Stimulated activated CD4-positive, alpha-beta T cell treated with anti-CD3 and anti-CD28 coated beads, Interleukin-12 subunit alpha, Interleukin-12 subunit beta, amount 100 ng/mL, for 24 hours (primary cell): ENCODE measurements at regions not wholly inside any gene's neighbourhood (a gene's known extent, or its start where the extent isn't known, plus 50 kb on each side); places are given as distances from the start of the nearest gene placed in this dataset.
"Not testable (repeated sequence)": the region's sequence is repeated elsewhere in the genome, so short reads cannot be mapped to it uniquely, and the experiment has no call there.

ENCODE experiments used
- DNase-seq, 2 experiments: peaks; one replicate each; pipeline ENCODE4 v3.0.0-alpha.2; 2020; ENCODE audit warnings: low read depth in 2 of 2

GRCh38 chr6:28623242-28623641, 97.6 kb downstream of the GPX5 start:
- DNase-seq: not testable (repeated sequence)

- not testable (repeated sequence) for DNase-seq
Measured at GRCh38 chr6:28626386-28626785, 100.7 kb downstream of the GPX5 start.

DNA sequence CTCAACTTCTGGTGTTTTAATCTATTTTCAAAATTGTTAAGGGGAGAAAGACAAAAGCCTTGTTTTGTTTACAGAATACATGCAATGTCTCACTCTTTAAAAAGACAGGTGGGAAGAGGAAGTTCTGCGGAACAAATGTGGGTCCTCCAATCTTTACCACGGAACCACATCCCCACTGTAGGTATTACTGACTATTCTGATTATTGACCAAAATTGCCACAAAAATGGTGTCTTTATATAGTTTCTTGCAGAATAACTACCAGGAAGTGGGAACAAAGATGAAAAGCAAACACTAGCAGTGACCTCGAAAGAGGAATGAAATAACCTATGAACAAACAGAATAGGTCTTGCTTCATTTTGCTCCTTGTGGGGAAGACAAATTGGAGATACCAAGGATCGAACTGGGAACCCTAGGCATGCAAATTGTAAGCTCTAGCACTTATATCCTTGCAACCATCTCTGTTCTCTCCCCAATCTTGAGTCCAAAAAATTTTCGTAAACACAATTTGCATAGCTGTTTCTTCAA, 106.7 kb downstream of the GPX5 start:
- no peak for DNase-seq

GRCh38 chr6:28633445-28634215, 107.9 kb downstream of the GPX5 start:
- no peak for DNase-seq

- no peak for DNase-seq
Measured at GRCh38 chr6:28634411-28634760, 108.7 kb downstream of the GPX5 start.

DNA sequence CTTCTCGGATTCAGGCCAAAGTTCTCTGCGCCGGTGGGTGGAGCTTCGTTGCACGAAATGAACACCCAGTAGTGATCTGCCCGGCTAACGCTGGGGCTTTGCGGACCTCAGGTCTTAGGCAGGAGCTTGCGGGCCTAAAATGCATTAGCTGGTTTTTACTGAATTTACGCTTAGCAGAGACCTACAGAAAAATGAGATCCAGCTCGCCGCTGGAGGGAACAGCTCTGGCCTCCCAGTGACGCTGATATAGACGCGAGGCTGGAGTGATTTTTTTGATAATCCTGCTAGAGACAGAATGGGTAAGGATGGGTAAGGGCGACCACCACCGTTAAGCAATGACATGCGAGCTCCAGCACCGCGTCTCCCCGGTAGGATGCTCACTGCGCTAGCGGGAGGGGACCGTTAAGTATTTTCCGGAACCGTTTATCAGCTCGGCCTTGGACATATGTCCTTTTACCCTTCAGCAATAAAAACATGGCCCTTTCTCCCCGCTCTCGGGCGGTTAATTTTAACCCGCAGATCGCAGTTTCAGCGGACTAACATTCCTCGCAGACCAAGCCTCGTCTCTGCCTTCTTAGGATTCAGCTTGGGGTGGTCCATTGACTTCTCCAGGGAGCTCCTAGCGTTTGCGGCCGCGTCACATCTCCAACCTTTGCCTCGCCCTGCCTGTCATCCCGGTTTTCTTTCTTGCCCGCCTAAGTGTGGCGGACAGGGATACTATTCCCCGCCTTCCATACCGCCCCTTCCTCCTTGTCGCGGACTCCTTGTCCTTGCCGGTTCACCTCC, 109.3 kb downstream of the GPX5 start:
- DNase-seq: no peak

DNA sequence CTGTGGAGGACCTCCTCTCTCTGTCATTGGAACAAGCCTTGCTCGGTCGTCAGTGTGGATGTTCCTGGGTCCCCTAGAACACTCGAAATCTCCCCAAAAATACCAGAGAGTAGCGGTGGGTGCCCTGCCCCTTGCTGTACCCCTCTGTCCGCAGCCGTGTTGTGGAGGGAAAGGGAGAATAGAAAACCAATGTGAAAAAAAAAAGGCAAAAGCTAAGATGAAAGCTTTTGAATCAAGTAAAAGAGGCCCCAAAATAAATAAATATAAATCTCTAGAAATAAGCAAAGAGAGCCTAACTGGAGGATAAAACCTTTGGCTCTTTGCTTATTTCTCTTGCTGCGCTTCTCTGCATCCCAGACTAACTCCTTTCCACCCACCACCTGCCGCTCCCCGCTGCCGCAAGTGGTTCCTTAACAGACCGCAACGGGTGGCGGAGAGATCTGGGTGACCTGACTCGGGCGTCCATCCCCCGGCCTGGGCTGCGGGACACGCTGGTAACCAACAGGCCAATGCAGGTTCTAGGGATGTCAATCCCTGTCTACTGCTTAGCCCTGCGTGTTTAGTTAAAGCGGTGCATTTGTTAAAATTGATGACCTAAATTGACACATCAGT, 110.0 kb downstream of the GPX5 start:
- no peak for DNase-seq

GRCh38 chr6:28638787-28639430, 113.2 kb downstream of the GPX5 start:
- DNase-seq: no peak

GRCh38 chr6:28639445-28640290, 114.0 kb downstream of the GPX5 start:
- DNase-seq: not testable (repeated sequence)

DNA sequence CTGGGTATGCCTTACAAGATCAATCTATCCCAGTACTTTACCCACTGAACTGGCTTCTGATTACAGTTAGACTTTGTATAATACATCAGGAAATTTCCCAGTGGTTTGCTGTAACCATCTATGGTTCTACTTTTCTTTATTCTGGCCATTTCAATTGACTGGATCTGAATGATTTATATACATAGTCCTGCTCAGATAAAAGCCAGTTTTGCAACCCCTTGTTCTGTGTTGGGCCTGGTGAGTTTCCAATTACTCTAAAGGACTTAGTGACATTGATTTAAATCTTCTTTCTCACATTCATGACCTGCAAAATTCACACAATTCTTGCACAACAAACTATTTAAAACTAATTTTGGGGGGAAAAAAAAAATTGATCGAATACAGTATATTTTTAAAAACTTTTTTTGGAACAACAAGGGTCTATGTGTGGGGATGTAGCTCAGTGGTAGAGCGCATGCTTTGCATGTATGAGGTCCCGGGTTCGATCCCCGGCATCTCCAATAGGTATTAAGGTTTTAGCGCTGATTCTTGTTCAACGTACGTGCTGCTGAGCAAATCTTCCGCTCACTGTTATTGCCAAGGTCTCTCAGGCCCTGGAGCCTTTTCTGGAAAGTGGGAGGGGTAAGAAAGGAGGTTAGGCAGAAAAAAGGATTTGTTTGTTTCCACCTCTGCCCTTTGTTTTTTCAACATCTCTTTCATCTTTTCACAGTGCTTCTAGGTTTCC, 117.5 kb downstream of the GPX5 start:
- DNase-seq: peak; percentile 18 to 76

DNA sequence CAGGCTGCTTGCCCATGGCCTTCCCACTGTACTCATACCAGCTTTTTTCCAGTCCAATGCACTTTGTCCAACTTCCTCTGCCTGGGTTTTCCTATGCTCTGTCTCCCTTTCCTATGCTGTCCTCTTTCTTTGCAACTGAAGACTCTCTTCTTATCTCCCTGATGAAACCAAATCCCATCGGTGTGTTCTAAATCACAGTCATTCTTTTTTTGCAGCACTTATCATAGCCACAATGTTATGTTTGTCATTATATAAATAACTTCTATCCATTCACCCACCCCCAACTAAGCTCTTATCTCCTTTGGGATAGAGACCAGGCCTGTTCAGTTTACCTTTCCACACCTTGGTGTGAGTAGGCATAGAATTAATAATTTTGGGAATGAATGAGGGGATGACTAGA, 121.0 kb downstream of the GPX5 start:
- DNase-seq: no peak

- DNase-seq: peak; percentile 57 to 80
Measured at GRCh38 chr6:28648035-28648877, 122.6 kb downstream of the GPX5 start.

DNA sequence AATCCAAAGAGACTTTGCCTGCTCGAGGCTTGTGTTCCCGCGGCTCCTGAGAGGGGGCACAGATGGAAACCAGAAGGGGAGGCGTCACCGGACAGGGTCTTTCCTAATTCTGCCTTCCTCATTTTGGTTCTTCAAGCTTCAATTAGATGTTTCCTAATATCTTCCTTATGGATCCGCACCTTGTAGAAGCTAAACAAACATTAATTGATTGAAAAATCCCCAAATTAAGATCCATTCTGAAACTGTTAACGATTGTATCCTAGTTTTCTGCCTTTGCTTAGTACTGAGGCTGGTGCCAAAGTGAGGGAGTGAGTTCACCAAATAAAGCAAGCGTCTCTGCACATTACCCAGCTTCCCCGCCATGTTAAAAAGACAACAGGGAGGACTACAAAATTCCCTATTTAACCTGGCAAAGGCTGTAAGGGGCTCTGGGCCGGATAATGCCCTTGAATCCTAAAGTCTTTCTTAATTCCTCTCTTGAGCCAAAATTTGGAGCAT, 123.2 kb downstream of the GPX5 start:
- DNase-seq: no peak

- no peak for DNase-seq
Measured at GRCh38 chr6:28651161-28651560, 125.5 kb downstream of the GPX5 start.

DNA sequence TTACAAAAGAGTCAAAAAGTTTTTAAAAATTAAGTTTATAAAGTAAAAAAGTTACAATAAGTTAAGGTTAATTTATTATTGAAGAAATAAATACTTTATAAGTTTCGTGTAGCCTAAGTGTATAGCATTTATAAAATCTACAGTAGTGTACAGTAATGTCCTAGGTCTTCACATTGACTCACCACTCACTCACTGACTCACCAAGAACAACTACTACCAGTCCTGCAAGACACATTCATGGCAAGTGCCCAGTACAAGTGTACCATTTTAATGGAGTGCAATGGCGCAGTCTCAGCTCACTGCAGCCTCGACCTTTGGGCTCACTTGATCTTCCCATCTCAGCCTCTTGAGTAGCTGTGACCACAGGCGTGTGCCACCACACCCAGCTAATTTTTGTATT, 128.2 kb downstream of the GPX5 start:
- DNase-seq: no peak

- DNase-seq: no peak
Measured at GRCh38 chr6:28655164-28655563, 129.5 kb downstream of the GPX5 start.

DNA sequence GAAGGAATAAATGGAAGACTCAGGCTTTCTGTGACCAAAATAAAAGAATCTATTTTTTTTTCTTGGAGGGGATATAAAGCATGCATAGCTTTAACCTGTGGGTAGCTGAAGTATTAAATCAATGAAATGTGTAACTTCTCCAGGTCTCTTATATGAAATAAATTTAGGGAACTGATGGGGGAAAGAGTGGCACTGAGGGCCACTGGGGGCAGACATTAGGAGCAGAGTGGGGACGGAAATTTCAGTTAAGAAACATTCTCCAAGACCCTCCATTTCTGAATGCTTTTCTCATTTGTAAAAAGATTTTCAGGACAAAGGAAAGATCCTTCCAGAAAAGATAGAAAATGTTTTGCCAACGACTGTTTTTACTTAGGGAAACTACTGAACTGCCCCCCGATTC, 131.0 kb downstream of the GPX5 start:
- no peak for DNase-seq

DNA sequence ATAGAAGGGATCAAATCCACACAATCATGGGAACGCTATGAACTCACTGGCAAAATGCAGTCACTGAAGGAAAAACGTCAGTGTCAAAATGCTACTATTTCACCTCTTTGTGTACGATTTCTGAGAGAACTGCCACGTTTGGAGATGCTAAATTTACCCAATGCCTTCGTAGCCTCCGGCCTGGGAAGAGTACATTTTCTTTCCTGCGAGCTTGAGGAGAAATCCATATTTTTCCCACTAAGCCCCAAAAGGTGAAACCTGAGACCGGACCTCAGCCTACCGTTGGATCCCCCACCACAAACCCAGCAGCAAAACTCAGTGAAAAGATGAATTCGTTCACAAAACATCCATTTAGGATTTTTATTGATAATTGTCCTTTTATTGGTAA, 131.7 kb downstream of the GPX5 start:
- DNase-seq: no peak

- peak; percentile 43 to 64 for DNase-seq
Measured at GRCh38 chr6:28657769-28658465, 132.2 kb downstream of the GPX5 start.
